ENCODE measurements at regions not wholly inside any gene's neighbourhood (a gene's known extent, or its start where the extent isn't known, plus 50 kb on each side); places are given as distances from the start of the nearest gene placed in this dataset.

GRCh38 chr16:66300037-66300436, 66.5 kb upstream of the CDH5 start:
- TF ChIP-seq CTCF (conservative IDR thresholded peaks at IDR 0.05 in 1 of 2, IDR thresholded peaks at IDR 0.05 in 1 of 2; ENCODE audit: low read depth in 1 of 2, low read length in 2 of 2) (no peak), EZH2 (IDR thresholded peaks at IDR 0.05; ENCODE audit: low read length, missing control alignments) (no peak)
